WTC11 (cell line): ENCODE measurements at regions not wholly inside any gene's neighbourhood (a gene's known extent, or its start where the extent isn't known, plus 50 kb on each side); places are given as distances from the start of the nearest gene placed in this dataset.

ENCODE experiments used
- ATAC-seq: fragments of 200-7000 bp; cut with Tn5 transposase; 2 replicates; pipeline ENCODE4 v1.10.0; 2021; ENCODE audit warnings: mild to moderate bottlenecking, moderate library complexity
- CTCF ChIA-PET: fragments of 300-600 bp; sonication (Branson Sonifier 250); formaldehyde crosslinking; loops from one replicate; lab custom pipeline; 2021; ENCODE audit warnings: antibody characterized with exemption; lab: Charles Lee
- POLR2A ChIA-PET: fragments of 350-600 bp; sonication (Branson Sonifier 250); formaldehyde crosslinking; loops from one replicate; lab custom pipeline; 2021; ENCODE audit warnings: antibody characterized with exemption; lab: Charles Lee
- DNase-seq: peaks from one replicate; pipeline ENCODE4 v3.0.0; 2021; ENCODE audit warnings: low spot score
- H3K27ac Mint-ChIP-seq: 2 replicates; pipeline ENCODE4 v1.8.0; 2021; ENCODE audit warnings: mixed read lengths
- H3K27me3 Mint-ChIP-seq: 2 replicates; pipeline ENCODE4 v1.8.0; 2021; ENCODE audit warnings: low read depth, mild to moderate bottlenecking, moderate library complexity, mixed read lengths
- H3K36me3 Mint-ChIP-seq: 2 replicates; pipeline ENCODE4 v1.8.0; 2021; ENCODE audit warnings: mixed read lengths
- H3K4me1 Mint-ChIP-seq: 2 replicates; pipeline ENCODE4 v1.8.0; 2022; ENCODE audit warnings: mixed read lengths
- H3K4me3 Mint-ChIP-seq: 2 replicates; pipeline ENCODE4 v1.8.0; 2021; ENCODE audit warnings: mild to moderate bottlenecking, moderate library complexity, mixed read lengths
- H3K9me3 Mint-ChIP-seq: 2 replicates; pipeline ENCODE4 v1.8.0; 2021; ENCODE audit warnings: mixed read lengths
- AR ChIP-seq: fragments of 250-450 bp; sonication (Bioruptor Pico); IDR thresholded peaks from 2 replicates; pipeline ENCODE4 v1.9.0; 2021; ENCODE audit warnings: mild to moderate bottlenecking
- CREB1 ChIP-seq: sonication (generic); formaldehyde crosslinking; IDR thresholded peaks from 2 replicates; pipeline ENCODE4 v1.8.0; 2023; ENCODE audit warnings: mild to moderate bottlenecking, missing genetic modification reagents
- FOXJ3 ChIP-seq: sonication (generic); formaldehyde crosslinking; IDR thresholded peaks from 2 replicates; pipeline ENCODE4 v1.9.0; 2021; ENCODE audit warnings: missing genetic modification reagents, mild to moderate bottlenecking, borderline replicate concordance
- NR3C1 ChIP-seq: sonication (generic); formaldehyde crosslinking; conservative IDR thresholded peaks from 2 replicates; pipeline ENCODE4 v1.8.1; 2023; ENCODE audit warnings: low read depth, mild to moderate bottlenecking, missing genetic modification reagents
- PRRX2 ChIP-seq: fragments of 250-450 bp; sonication (Bioruptor Pico); IDR thresholded peaks from 2 replicates; pipeline ENCODE4 v1.8.0; 2021; ENCODE audit warnings: mild to moderate bottlenecking
- SP1 ChIP-seq: sonication (generic); formaldehyde crosslinking; conservative IDR thresholded peaks from 2 replicates; pipeline ENCODE4 v1.8.1; 2022; ENCODE audit warnings: missing genetic modification reagents
- TF ChIP-seq, protein P1 (sequence below): sonication (generic); formaldehyde crosslinking; IDR thresholded peaks from 2 replicates; pipeline ENCODE4 v1.8.1; 2023; ENCODE audit warnings: mild to moderate bottlenecking, missing genetic modification reagents
- TF ChIP-seq, protein P2 (sequence below): sonication (generic); formaldehyde crosslinking; IDR thresholded peaks from 2 replicates; pipeline ENCODE4 v1.8.1; 2023; ENCODE audit warnings: mild to moderate bottlenecking, missing genetic modification reagents, borderline replicate concordance
- TF ChIP-seq, protein P3 (sequence below): sonication (generic); formaldehyde crosslinking; IDR thresholded peaks from 2 replicates; pipeline ENCODE4 v1.8.0; 2023; ENCODE audit warnings: mild to moderate bottlenecking, missing genetic modification reagents
- TF ChIP-seq, protein P4 (sequence below): fragments of 250-450 bp; sonication (Bioruptor Pico); IDR thresholded peaks from 2 replicates; pipeline ENCODE4 v1.9.0; 2021; ENCODE audit warnings: mild to moderate bottlenecking
- TF ChIP-seq, protein P5 (sequence below): fragments of 250-450 bp; sonication (Bioruptor Pico); IDR thresholded peaks from 2 replicates; pipeline ENCODE4 v1.9.0; 2021; ENCODE audit warnings: moderate library complexity, mild to moderate bottlenecking, inconsistent platforms, borderline replicate concordance

GRCh38 chr1:106768077-106768476 is 288.4 kb upstream of the PRMT6 start (continued):
- TF ChIP-seq, protein P1, sequence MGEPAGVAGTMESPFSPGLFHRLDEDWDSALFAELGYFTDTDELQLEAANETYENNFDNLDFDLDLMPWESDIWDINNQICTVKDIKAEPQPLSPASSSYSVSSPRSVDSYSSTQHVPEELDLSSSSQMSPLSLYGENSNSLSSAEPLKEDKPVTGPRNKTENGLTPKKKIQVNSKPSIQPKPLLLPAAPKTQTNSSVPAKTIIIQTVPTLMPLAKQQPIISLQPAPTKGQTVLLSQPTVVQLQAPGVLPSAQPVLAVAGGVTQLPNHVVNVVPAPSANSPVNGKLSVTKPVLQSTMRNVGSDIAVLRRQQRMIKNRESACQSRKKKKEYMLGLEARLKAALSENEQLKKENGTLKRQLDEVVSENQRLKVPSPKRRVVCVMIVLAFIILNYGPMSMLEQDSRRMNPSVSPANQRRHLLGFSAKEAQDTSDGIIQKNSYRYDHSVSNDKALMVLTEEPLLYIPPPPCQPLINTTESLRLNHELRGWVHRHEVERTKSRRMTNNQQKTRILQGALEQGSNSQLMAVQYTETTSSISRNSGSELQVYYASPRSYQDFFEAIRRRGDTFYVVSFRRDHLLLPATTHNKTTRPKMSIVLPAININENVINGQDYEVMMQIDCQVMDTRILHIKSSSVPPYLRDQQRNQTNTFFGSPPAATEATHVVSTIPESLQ (CRISPR knock-in tag) = no peak
- TF ChIP-seq FOXJ3 = no peak
- no peak for TF ChIP-seq PRRX2 (CRISPR knock-in tag)
- TF ChIP-seq, protein P2, sequence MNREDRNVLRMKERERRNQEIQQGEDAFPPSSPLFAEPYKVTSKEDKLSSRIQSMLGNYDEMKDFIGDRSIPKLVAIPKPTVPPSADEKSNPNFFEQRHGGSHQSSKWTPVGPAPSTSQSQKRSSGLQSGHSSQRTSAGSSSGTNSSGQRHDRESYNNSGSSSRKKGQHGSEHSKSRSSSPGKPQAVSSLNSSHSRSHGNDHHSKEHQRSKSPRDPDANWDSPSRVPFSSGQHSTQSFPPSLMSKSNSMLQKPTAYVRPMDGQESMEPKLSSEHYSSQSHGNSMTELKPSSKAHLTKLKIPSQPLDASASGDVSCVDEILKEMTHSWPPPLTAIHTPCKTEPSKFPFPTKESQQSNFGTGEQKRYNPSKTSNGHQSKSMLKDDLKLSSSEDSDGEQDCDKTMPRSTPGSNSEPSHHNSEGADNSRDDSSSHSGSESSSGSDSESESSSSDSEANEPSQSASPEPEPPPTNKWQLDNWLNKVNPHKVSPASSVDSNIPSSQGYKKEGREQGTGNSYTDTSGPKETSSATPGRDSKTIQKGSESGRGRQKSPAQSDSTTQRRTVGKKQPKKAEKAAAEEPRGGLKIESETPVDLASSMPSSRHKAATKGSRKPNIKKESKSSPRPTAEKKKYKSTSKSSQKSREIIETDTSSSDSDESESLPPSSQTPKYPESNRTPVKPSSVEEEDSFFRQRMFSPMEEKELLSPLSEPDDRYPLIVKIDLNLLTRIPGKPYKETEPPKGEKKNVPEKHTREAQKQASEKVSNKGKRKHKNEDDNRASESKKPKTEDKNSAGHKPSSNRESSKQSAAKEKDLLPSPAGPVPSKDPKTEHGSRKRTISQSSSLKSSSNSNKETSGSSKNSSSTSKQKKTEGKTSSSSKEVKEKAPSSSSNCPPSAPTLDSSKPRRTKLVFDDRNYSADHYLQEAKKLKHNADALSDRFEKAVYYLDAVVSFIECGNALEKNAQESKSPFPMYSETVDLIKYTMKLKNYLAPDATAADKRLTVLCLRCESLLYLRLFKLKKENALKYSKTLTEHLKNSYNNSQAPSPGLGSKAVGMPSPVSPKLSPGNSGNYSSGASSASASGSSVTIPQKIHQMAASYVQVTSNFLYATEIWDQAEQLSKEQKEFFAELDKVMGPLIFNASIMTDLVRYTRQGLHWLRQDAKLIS (CRISPR knock-in tag) = no peak
- TF ChIP-seq SP1 (CRISPR knock-in tag) = no peak
- TF ChIP-seq, protein P3, sequence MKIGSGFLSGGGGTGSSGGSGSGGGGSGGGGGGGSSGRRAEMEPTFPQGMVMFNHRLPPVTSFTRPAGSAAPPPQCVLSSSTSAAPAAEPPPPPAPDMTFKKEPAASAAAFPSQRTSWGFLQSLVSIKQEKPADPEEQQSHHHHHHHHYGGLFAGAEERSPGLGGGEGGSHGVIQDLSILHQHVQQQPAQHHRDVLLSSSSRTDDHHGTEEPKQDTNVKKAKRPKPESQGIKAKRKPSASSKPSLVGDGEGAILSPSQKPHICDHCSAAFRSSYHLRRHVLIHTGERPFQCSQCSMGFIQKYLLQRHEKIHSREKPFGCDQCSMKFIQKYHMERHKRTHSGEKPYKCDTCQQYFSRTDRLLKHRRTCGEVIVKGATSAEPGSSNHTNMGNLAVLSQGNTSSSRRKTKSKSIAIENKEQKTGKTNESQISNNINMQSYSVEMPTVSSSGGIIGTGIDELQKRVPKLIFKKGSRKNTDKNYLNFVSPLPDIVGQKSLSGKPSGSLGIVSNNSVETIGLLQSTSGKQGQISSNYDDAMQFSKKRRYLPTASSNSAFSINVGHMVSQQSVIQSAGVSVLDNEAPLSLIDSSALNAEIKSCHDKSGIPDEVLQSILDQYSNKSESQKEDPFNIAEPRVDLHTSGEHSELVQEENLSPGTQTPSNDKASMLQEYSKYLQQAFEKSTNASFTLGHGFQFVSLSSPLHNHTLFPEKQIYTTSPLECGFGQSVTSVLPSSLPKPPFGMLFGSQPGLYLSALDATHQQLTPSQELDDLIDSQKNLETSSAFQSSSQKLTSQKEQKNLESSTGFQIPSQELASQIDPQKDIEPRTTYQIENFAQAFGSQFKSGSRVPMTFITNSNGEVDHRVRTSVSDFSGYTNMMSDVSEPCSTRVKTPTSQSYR (CRISPR knock-in tag) = no peak
- TF ChIP-seq NR3C1 (CRISPR knock-in tag) = no peak
- TF ChIP-seq, protein P4, sequence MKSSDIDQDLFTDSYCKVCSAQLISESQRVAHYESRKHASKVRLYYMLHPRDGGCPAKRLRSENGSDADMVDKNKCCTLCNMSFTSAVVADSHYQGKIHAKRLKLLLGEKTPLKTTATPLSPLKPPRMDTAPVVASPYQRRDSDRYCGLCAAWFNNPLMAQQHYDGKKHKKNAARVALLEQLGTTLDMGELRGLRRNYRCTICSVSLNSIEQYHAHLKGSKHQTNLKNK (CRISPR knock-in tag) = no peak
- no peak for TF ChIP-seq CREB1 (CRISPR knock-in tag)

GRCh38 chr1:106768501-106768900 is 288.0 kb upstream of the PRMT6 start:
- TF ChIP-seq, protein P5, sequence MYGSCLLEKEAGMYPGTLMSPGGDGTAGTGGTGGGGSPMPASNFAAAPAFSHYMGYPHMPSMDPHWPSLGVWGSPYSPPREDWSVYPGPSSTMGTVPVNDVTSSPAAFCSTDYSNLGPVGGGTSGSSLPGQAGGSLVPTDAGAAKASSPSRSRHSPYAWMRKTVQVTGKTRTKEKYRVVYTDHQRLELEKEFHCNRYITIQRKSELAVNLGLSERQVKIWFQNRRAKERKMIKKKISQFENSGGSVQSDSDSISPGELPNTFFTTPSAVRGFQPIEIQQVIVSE (CRISPR knock-in tag) = no peak

GRCh38 chr1:106773206-106773605 is 283.3 kb upstream of the PRMT6 start:
- ATAC-seq (no peak), DNase-seq (no peak)
- H3K4me1 Mint-ChIP-seq = no peaks in the 10 kb centered on the region
- H3K27ac Mint-ChIP-seq = no peak overlapping the region
- no peak overlapping the region for H3K4me3 Mint-ChIP-seq
- H3K27me3 Mint-ChIP-seq = no peaks in the 10 kb centered on the region
- H3K36me3 Mint-ChIP-seq = peaks cover 9% of the 10 kb centered on the region
- ChIA-PET CTCF (no interaction called here), POLR2A (no interaction called here)
- peaks cover 45% of the 10 kb centered on the region for H3K9me3 Mint-ChIP-seq
- TF ChIP-seq AR (CRISPR knock-in tag) = no peak

More at GRCh38 chr1:106768501-106768900, 288.0 kb upstream of the PRMT6 start:
- CTCF ChIA-PET = no interaction called here
- no peaks in the 10 kb centered on the region for H3K36me3 Mint-ChIP-seq
- ATAC-seq (no peak), DNase-seq (no peak)
- POLR2A ChIA-PET = no interaction called here
- H3K4me1 Mint-ChIP-seq = peaks cover 1% of the 10 kb centered on the region; the same call in 1 of the 2 replicates
- H3K4me3 Mint-ChIP-seq = no peak overlapping the region
- no peak overlapping the region for H3K27ac Mint-ChIP-seq
- no peaks in the 10 kb centered on the region for H3K27me3 Mint-ChIP-seq
- H3K9me3 Mint-ChIP-seq = peaks cover 6% of the 10 kb centered on the region; the same call in 1 of the 2 replicates
